ENCODE measurements at regions not wholly inside any gene's neighbourhood (a gene's known extent, or its start where the extent isn't known, plus 50 kb on each side); places are given as distances from the start of the nearest gene placed in this dataset.

- H3K4me3 Mint-ChIP-seq (ENCODE audit: unreplicated experiment), result no peak overlapping the region
- BruUV-seq (replicated peaks), result no TSS peak
- intact Hi-C loops (cut with micrococcal nuclease), result no loop called here
- H3K36me3 Mint-ChIP-seq (ENCODE audit: insufficient read depth, unreplicated experiment), result peaks cover 3% of the 10 kb centered on the region
- no peak for TF ChIP-seq CTCF (IDR thresholded peaks at IDR 0.05; ENCODE audit: unreplicated experiment)
- no peak for DNase-seq (ENCODE audit: unreplicated experiment)
- H3K9me3 Mint-ChIP-seq (ENCODE audit: unreplicated experiment), result no peaks in the 10 kb centered on the region
- ChIA-PET CTCF (no interaction called here), POLR2A (no interaction called here)
- no peaks in the 10 kb centered on the region for H3K27me3 Mint-ChIP-seq (ENCODE audit: insufficient read depth, unreplicated experiment)
- H3K4me1 Mint-ChIP-seq (ENCODE audit: insufficient read depth, unreplicated experiment), result no peaks in the 10 kb centered on the region
- H3K27ac Mint-ChIP-seq (ENCODE audit: low read depth, unreplicated experiment), result no peak overlapping the region
Observed at GRCh38 chr21:27306791-27307775, 340.2 kb upstream of the ADAMTS5 start.

- H3K27me3 Mint-ChIP-seq (ENCODE audit: insufficient read depth, unreplicated experiment), result no peaks in the 10 kb centered on the region
- no peaks in the 10 kb centered on the region for H3K9me3 Mint-ChIP-seq (ENCODE audit: unreplicated experiment)
- intact Hi-C loops (cut with micrococcal nuclease), result no loop called here
- DNase-seq (ENCODE audit: unreplicated experiment), result no peak
- no peak overlapping the region for H3K4me3 Mint-ChIP-seq (ENCODE audit: unreplicated experiment)
- ChIA-PET CTCF (no interaction called here), POLR2A (no interaction called here)
- H3K36me3 Mint-ChIP-seq (ENCODE audit: insufficient read depth, unreplicated experiment), result no peaks in the 10 kb centered on the region
- H3K27ac Mint-ChIP-seq (ENCODE audit: low read depth, unreplicated experiment), result no peak overlapping the region
- no peaks in the 10 kb centered on the region for H3K4me1 Mint-ChIP-seq (ENCODE audit: insufficient read depth, unreplicated experiment)
- no TSS peak for BruUV-seq (replicated peaks)
- TF ChIP-seq CTCF (IDR thresholded peaks at IDR 0.05; ENCODE audit: unreplicated experiment), result no peak
Observed at GRCh38 chr21:27306206-27306605, 339.3 kb upstream of the ADAMTS5 start.

- ChIA-PET POLR2A (interaction anchor here (0.5 kb wide), 1 partner anchor 127 kb away, joined by 3 read pairs; no protein-coding TSS in a partner anchor), CTCF (interaction anchor here (0.9 kb wide), 1 partner anchor 21 kb away, joined by 6 read pairs; no protein-coding TSS in a partner anchor)
- no peak for DNase-seq (ENCODE audit: unreplicated experiment)
- H3K4me1 Mint-ChIP-seq (ENCODE audit: insufficient read depth, unreplicated experiment), result no peaks in the 10 kb centered on the region
- BruUV-seq (replicated peaks), result no TSS peak
- H3K27ac Mint-ChIP-seq (ENCODE audit: low read depth, unreplicated experiment), result no peak overlapping the region
- no peaks in the 10 kb centered on the region for H3K36me3 Mint-ChIP-seq (ENCODE audit: insufficient read depth, unreplicated experiment)
- no peaks in the 10 kb centered on the region for H3K27me3 Mint-ChIP-seq (ENCODE audit: insufficient read depth, unreplicated experiment)
- intact Hi-C loops (cut with micrococcal nuclease), result no loop called here
- H3K9me3 Mint-ChIP-seq (ENCODE audit: unreplicated experiment), result no peaks in the 10 kb centered on the region
- H3K4me3 Mint-ChIP-seq (ENCODE audit: unreplicated experiment), result no peak overlapping the region
- no peak for TF ChIP-seq CTCF (IDR thresholded peaks at IDR 0.05; ENCODE audit: unreplicated experiment)
Observed at GRCh38 chr21:27301220-27301619, 334.3 kb upstream of the ADAMTS5 start.

GRCh38 chr21:27300770-27301169 lies 333.9 kb upstream of the ADAMTS5 start:
- no peak overlapping the region for H3K4me3 Mint-ChIP-seq (ENCODE audit: unreplicated experiment)
- CTCF ChIA-PET, result interaction anchor here (0.9 kb wide), 1 partner anchor 22 kb away, joined by 6 read pairs; no protein-coding TSS in a partner anchor
- H3K27ac Mint-ChIP-seq (ENCODE audit: low read depth, unreplicated experiment), result no peak overlapping the region

More at GRCh38 chr21:27300770-27301169, 333.9 kb upstream of the ADAMTS5 start:
- no peaks in the 10 kb centered on the region for H3K36me3 Mint-ChIP-seq (ENCODE audit: insufficient read depth, unreplicated experiment)
- TF ChIP-seq CTCF (IDR thresholded peaks at IDR 0.05; ENCODE audit: unreplicated experiment), result no peak
- intact Hi-C loops (cut with micrococcal nuclease), result no loop called here
- BruUV-seq (replicated peaks), result no TSS peak
- H3K9me3 Mint-ChIP-seq (ENCODE audit: unreplicated experiment), result no peaks in the 10 kb centered on the region
- no peaks in the 10 kb centered on the region for H3K27me3 Mint-ChIP-seq (ENCODE audit: insufficient read depth, unreplicated experiment)
- POLR2A ChIA-PET, result no interaction called here
- no peaks in the 10 kb centered on the region for H3K4me1 Mint-ChIP-seq (ENCODE audit: insufficient read depth, unreplicated experiment)
- DNase-seq (ENCODE audit: unreplicated experiment), result no peak

Measured in MCF 10A (cell line).